ENCODE measurements at regions not wholly inside any gene's neighbourhood (a gene's known extent, or its start where the extent isn't known, plus 50 kb on each side); places are given as distances from the start of the nearest gene placed in this dataset.

- TF ChIP-seq, protein P1, sequence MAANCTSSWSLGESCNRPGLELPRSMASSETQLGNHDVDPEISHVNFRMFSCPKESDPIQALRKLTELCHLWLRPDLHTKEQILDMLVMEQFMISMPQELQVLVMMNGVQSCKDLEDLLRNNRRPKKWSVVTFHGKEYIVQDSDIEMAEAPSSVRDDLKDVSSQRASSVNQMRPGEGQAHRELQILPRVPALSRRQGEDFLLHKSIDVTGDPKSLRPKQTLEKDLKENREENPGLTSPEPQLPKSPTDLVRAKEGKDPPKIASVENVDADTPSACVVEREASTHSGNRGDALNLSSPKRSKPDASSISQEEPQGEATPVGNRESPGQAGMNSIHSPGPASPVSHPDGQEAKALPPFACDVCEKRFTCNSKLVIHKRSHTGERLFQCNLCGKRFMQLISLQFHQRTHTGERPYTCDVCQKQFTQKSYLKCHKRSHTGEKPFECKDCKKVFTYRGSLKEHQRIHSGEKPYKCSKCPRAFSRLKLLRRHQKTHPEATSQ (CRISPR knock-in tag; IDR thresholded peaks at IDR 0.05; ENCODE audit: borderline replicate concordance): no peak
- TF ChIP-seq, protein P2, sequence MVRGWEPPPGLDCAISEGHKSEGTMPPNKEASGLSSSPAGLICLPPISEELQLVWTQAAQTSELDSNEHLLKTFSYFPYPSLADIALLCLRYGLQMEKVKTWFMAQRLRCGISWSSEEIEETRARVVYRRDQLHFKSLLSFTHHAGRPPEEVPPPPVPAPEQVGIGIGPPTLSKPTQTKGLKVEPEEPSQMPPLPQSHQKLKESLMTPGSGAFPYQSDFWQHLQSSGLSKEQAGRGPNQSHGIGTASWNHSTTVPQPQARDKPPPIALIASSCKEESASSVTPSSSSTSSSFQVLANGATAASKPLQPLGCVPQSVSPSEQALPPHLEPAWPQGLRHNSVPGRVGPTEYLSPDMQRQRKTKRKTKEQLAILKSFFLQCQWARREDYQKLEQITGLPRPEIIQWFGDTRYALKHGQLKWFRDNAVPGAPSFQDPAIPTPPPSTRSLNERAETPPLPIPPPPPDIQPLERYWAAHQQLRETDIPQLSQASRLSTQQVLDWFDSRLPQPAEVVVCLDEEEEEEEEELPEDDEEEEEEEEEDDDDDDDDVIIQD (CRISPR knock-in tag; IDR thresholded peaks at IDR 0.05; ENCODE audit: low read depth): 0 out of 2 replicates have a peak, but pooled peaks have one; percentile 28
- no peak for TF ChIP-seq ZFYVE20 (CRISPR knock-in tag; IDR thresholded peaks at IDR 0.05; ENCODE audit: borderline replicate concordance, low read depth)
- no peak for TF ChIP-seq CBX5 (CRISPR knock-in tag; IDR thresholded peaks at IDR 0.05; ENCODE audit: borderline replicate concordance)
- peak; percentile 73 for TF ChIP-seq GATAD2A (CRISPR knock-in tag; IDR thresholded peaks at IDR 0.05)
- TF ChIP-seq ZC3H4 (CRISPR knock-in tag; IDR thresholded peaks at IDR 0.05; ENCODE audit: borderline replicate concordance): no peak
- TF ChIP-seq FOSL2 (CRISPR knock-in tag; IDR thresholded peaks at IDR 0.05): peak; percentile 93
- no peak for TF ChIP-seq ETV6 (CRISPR knock-in tag; conservative IDR thresholded peaks at IDR 0.05)
- peak; percentile 27; the same call in 1 of the 2 replicates for TF ChIP-seq TAF1 (CRISPR knock-in tag; IDR thresholded peaks at IDR 0.05)
- TF ChIP-seq, protein P3, sequence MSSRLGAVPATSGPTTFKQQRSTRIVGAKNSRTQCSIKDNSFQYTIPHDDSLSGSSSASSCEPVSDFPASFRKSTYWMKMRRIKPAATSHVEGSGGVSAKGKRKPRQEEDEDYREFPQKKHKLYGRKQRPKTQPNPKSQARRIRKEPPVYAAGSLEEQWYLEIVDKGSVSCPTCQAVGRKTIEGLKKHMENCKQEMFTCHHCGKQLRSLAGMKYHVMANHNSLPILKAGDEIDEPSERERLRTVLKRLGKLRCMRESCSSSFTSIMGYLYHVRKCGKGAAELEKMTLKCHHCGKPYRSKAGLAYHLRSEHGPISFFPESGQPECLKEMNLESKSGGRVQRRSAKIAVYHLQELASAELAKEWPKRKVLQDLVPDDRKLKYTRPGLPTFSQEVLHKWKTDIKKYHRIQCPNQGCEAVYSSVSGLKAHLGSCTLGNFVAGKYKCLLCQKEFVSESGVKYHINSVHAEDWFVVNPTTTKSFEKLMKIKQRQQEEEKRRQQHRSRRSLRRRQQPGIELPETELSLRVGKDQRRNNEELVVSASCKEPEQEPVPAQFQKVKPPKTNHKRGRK (CRISPR knock-in tag; IDR thresholded peaks at IDR 0.05): no peak
- peak; percentile 55; the same call in 1 of the 2 replicates for TF ChIP-seq CREM (IDR thresholded peaks at IDR 0.05)
- no peak for TF ChIP-seq CREM (CRISPR knock-in tag; IDR thresholded peaks at IDR 0.05)
- TF ChIP-seq NAIF1 (CRISPR knock-in tag; IDR thresholded peaks at IDR 0.05; ENCODE audit: borderline replicate concordance): no peak
- TF ChIP-seq, protein P4, sequence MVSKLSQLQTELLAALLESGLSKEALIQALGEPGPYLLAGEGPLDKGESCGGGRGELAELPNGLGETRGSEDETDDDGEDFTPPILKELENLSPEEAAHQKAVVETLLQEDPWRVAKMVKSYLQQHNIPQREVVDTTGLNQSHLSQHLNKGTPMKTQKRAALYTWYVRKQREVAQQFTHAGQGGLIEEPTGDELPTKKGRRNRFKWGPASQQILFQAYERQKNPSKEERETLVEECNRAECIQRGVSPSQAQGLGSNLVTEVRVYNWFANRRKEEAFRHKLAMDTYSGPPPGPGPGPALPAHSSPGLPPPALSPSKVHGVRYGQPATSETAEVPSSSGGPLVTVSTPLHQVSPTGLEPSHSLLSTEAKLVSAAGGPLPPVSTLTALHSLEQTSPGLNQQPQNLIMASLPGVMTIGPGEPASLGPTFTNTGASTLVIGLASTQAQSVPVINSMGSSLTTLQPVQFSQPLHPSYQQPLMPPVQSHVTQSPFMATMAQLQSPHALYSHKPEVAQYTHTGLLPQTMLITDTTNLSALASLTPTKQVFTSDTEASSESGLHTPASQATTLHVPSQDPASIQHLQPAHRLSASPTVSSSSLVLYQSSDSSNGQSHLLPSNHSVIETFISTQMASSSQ (IDR thresholded peaks at IDR 0.05; ENCODE audit: low read depth): no peak; the same call in 1 of the 2 replicates
- TF ChIP-seq, protein P4 (CRISPR knock-in tag; IDR thresholded peaks at IDR 0.05; ENCODE audit: borderline replicate concordance): peak; percentile 46; the same call in 1 of the 2 replicates
- TF ChIP-seq ZNF225 (CRISPR knock-in tag; IDR thresholded peaks at IDR 0.05): no peak
- TF ChIP-seq SMARCC2 (IDR thresholded peaks at IDR 0.05): no peak
- peak; percentile 79 for TF ChIP-seq FOXP4 (CRISPR knock-in tag; IDR thresholded peaks at IDR 0.05)
- TF ChIP-seq ZNF792 (CRISPR knock-in tag; IDR thresholded peaks at IDR 0.05): 0 out of 2 replicates have a peak, but pooled peaks have one; percentile 35
Observed at GRCh38 chr21:15121655-15122120, 56.9 kb upstream of the NRIP1 start (continued).
